SK-N-SH (cell line): ENCODE measurements at regions not wholly inside any gene's neighbourhood (a gene's known extent, or its start where the extent isn't known, plus 50 kb on each side); places are given as distances from the start of the nearest gene placed in this dataset.

Experiments
- CTCF ChIA-PET: fragments of 300-600, 350-600 bp; formaldehyde crosslinking; extraction: SDS; loops from one replicate; lab custom pipeline; 2021; lab: Yijun Ruan, JAX
- POLR2A ChIA-PET: fragments of 350-600 bp; sonication (Branson Sonifier 250); formaldehyde crosslinking; extraction: SDS; loops from one replicate; lab custom pipeline; 2020; ENCODE audit warnings: antibody characterized with exemption, inconsistent platforms; lab: Yijun Ruan, JAX
- DNase-seq: peaks from one replicate; pipeline ENCODE4 v3.0.0; 2012
- H2AFZ ChIP-seq: fragments of 200-600 bp; sonication (generic); 2 replicates; pipeline ENCODE4 v1.8.1; 2016; ENCODE audit warnings: antibody characterized with exemption, mild to moderate bottlenecking, low read depth
- H3F3A ChIP-seq: fragments of 200-600 bp; sonication (generic); replicated peaks from 2 replicates; pipeline ENCODE3; 2016; ENCODE audit warnings: antibody characterized with exemption, mild to moderate bottlenecking; ENCODE audit not compliant: insufficient read depth
- H3K27ac ChIP-seq, 2 experiments: fragments of 200-500 bp in 1 of 2; fragments of 200-600 bp in 1 of 2; sonication (Bioruptor generic) in 1 of 2; sonication (generic), shearing (Covaris generic) in 1 of 2; 2 replicates each; pipeline versions ENCODE4 v1.5.1 to v1.6.1; 2014 to 2016; ENCODE audit warnings: low read depth in 2 of 2, inconsistent platforms in 1 of 2, low read length in 1 of 2, mild to moderate bottlenecking in 1 of 2, mixed read lengths in 1 of 2
- H3K27me3 ChIP-seq: fragments of 200-600 bp; sonication (generic), shearing (Covaris generic); 2 replicates; pipeline ENCODE4 v1.6.1; 2016; ENCODE audit warnings: mixed run types; ENCODE audit not compliant: insufficient read depth
- H3K36me3 ChIP-seq, 2 experiments: fragments of 200-500 bp in 1 of 2; fragments of 200-600 bp in 1 of 2; sonication (Bioruptor generic) in 1 of 2; sonication (generic) in 1 of 2; replicated peaks in 1 of 2; 2 replicates each; pipeline versions ENCODE3 to v1.5.1; 2014 to 2016; ENCODE audit warnings: low read length in 1 of 2, mild to moderate bottlenecking in 1 of 2; ENCODE audit not compliant: insufficient read depth in 2 of 2, control insufficient read depth in 1 of 2
- H3K4me1 ChIP-seq, 2 experiments: fragments of 200-500 bp in 1 of 2; fragments of 200-600 bp in 1 of 2; sonication (Bioruptor generic) in 1 of 2; sonication (generic), shearing (Covaris generic) in 1 of 2; 2 replicates each; pipeline versions ENCODE4 v1.5.1 to v1.6.1; 2014 to 2016; ENCODE audit warnings: low read depth in 1 of 2, low read length in 1 of 2, mixed run types in 1 of 2; ENCODE audit not compliant: insufficient read depth in 2 of 2, control insufficient read depth in 1 of 2
- H3K4me2 ChIP-seq: fragments of 200-600 bp; sonication (generic), shearing (Covaris generic); 2 replicates; pipeline ENCODE4 v1.6.1; 2017; ENCODE audit warnings: mixed run types
- H3K4me3 ChIP-seq, 2 experiments: fragments of 200-500 bp in 1 of 2; fragments of 200-600 bp in 1 of 2; sonication (Bioruptor generic) in 1 of 2; sonication (generic), shearing (Covaris generic) in 1 of 2; 2 replicates each; pipeline versions ENCODE4 v1.5.1 to v1.8.1; 2014 to 2016; ENCODE audit warnings: low read depth in 2 of 2, inconsistent platforms in 1 of 2, low read length in 1 of 2, mild to moderate bottlenecking in 1 of 2, mixed read lengths in 1 of 2, moderate library complexity in 1 of 2
- H3K79me2 ChIP-seq: fragments of 200-600 bp; sonication (generic); 2 replicates; pipeline ENCODE4 v1.8.1; 2017; ENCODE audit warnings: mild to moderate bottlenecking; ENCODE audit not compliant: insufficient read depth
- H3K9ac ChIP-seq: fragments of 200-600 bp; sonication (generic); 2 replicates; pipeline ENCODE4 v1.6.1; 2017; ENCODE audit warnings: mixed run types
- H3K9me2 ChIP-seq: fragments of 200-600 bp; sonication (generic); 2 replicates; pipeline ENCODE4 v1.6.1; 2017; ENCODE audit warnings: mixed run types
- H3K9me3 ChIP-seq: fragments of 200-600 bp; sonication (generic); 2 replicates; pipeline ENCODE4 v1.6.1; 2017; ENCODE audit warnings: mixed run types, mild to moderate bottlenecking, moderate library complexity
- H4K20me1 ChIP-seq: fragments of 200-600 bp; sonication (generic); 2 replicates; pipeline ENCODE4 v1.6.1; 2017; ENCODE audit warnings: mild to moderate bottlenecking, mixed run types; ENCODE audit not compliant: insufficient read depth
- CHD2 ChIP-seq: fragments of 150-350 bp; IDR thresholded peaks from 2 replicates; pipeline ENCODE4 v1.6.1; 2018; ENCODE audit warnings: low read length; ENCODE audit not compliant: partially characterized antibody
- ELF1 ChIP-seq: IDR thresholded peaks from 2 replicates; pipeline ENCODE4 v1.4.0; 2012
- EP300 ChIP-seq, 2 experiments: IDR thresholded peaks; 2 replicates each; pipeline versions ENCODE4 v1.4.0 to v1.6.1; 2012; ENCODE audit warnings: borderline replicate concordance in 1 of 2, low read depth in 1 of 2, low read length in 1 of 2
- FOSL2 ChIP-seq: IDR thresholded peaks from 2 replicates; pipeline ENCODE4 v1.4.0; 2012; ENCODE audit warnings: low read depth, mild to moderate bottlenecking, moderate library complexity, borderline replicate concordance
- GABPA ChIP-seq: IDR thresholded peaks from 2 replicates; pipeline ENCODE4 v1.4.0; 2012; ENCODE audit warnings: low read depth, mild to moderate bottlenecking
- JUND ChIP-seq: IDR thresholded peaks from 2 replicates; pipeline ENCODE4 v1.4.0; 2012
- MXI1 ChIP-seq: IDR thresholded peaks from 2 replicates; pipeline ENCODE4 v1.6.1; 2012; ENCODE audit warnings: mild to moderate bottlenecking, low read depth, low read length, improper control_type of control experiment
- NFIC ChIP-seq: IDR thresholded peaks from 2 replicates; pipeline ENCODE4 v1.4.0; 2012; ENCODE audit warnings: borderline replicate concordance
- RAD21 ChIP-seq: IDR thresholded peaks from 2 replicates; pipeline ENCODE4 v1.6.1; 2012; ENCODE audit warnings: mild to moderate bottlenecking, low read length
- RCOR1 ChIP-seq: fragments of 150-350 bp; IDR thresholded peaks from 2 replicates; pipeline ENCODE4 v1.6.1; 2017; ENCODE audit warnings: antibody characterized with exemption, low read length
- RFX5 ChIP-seq: IDR thresholded peaks from 2 replicates; pipeline ENCODE4 v1.6.1; 2012; ENCODE audit warnings: mild to moderate bottlenecking, improper control_type of control experiment, low read length
- SIN3A ChIP-seq: IDR thresholded peaks from 2 replicates; pipeline ENCODE4 v1.6.1; 2012; ENCODE audit warnings: low read depth, mild to moderate bottlenecking, low read length, moderate library complexity, borderline replicate concordance
- SMC3 ChIP-seq: IDR thresholded peaks from 2 replicates; pipeline ENCODE4 v1.6.1; 2012; ENCODE audit warnings: low read depth, low read length, improper control_type of control experiment
- TAF1 ChIP-seq: IDR thresholded peaks from 2 replicates; pipeline ENCODE4 v1.6.1; 2012; ENCODE audit warnings: low read depth, mild to moderate bottlenecking, low read length, moderate library complexity, borderline replicate concordance
- WGBS: methylation state at CpG from one replicate; pipeline ENCODE4 v1.1.6; 2017; ENCODE audit warnings: low lambda C conversion rate; 5-methylcytosine and 5-hydroxymethylcytosine counted together
- TF ChIP-seq, protein P1 (sequence below): fragments of 150-350 bp; IDR thresholded peaks from 2 replicates; pipeline ENCODE4 v1.6.1; 2016; ENCODE audit warnings: mild to moderate bottlenecking, low read depth, low read length
- TF ChIP-seq, protein P2 (sequence below): IDR thresholded peaks from 2 replicates; pipeline ENCODE4 v1.4.0; 2012; ENCODE audit warnings: low read depth, borderline replicate concordance
- TF ChIP-seq, protein P3 (sequence below): IDR thresholded peaks from 2 replicates; pipeline ENCODE4 v1.4.0; 2012; ENCODE audit warnings: low read depth, borderline replicate concordance
- TF ChIP-seq, protein P4 (sequence below): IDR thresholded peaks from 2 replicates; pipeline ENCODE4 v1.4.0; 2012; ENCODE audit warnings: low read depth
- TF ChIP-seq, protein P5 (sequence below): IDR thresholded peaks from 2 replicates; pipeline ENCODE4 v1.6.1; 2012; ENCODE audit warnings: mild to moderate bottlenecking, low read depth, low read length, moderate library complexity
- TF ChIP-seq, protein P6 (sequence below): fragments of 200-600 bp; sonication (generic); IDR thresholded peaks from 2 replicates; pipeline ENCODE4 v1.6.1; 2017; ENCODE audit warnings: antibody characterized with exemption, mild to moderate bottlenecking, moderate library complexity

DNA sequence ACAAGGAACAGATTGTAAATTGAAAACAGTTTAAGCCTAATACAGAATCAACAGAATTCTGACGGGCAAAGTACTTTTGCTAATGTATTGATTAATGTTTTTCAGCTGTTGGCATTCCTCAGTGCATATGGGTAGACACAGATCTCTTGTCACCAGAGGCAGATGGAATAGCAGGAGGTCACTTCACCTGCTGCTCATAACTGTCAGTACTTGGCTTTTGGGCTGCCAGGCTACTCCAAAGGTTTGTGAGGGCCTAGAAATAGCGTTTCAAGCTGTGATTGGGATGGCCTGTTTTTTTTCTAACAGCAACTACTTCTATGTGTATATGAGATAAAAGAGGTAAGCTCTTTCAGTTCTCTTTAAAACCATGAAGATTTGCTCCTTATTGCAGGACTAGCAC is 307.5 kb upstream of the ANXA10 start:
- no peak for DNase-seq
- POLR2A ChIA-PET, result no interaction called here
- TF ChIP-seq RCOR1 (no peak), SIN3A (no peak), FOSL2 (no peak), RAD21 (no peak), CHD2 (no peak)
- TF ChIP-seq, protein P1, sequence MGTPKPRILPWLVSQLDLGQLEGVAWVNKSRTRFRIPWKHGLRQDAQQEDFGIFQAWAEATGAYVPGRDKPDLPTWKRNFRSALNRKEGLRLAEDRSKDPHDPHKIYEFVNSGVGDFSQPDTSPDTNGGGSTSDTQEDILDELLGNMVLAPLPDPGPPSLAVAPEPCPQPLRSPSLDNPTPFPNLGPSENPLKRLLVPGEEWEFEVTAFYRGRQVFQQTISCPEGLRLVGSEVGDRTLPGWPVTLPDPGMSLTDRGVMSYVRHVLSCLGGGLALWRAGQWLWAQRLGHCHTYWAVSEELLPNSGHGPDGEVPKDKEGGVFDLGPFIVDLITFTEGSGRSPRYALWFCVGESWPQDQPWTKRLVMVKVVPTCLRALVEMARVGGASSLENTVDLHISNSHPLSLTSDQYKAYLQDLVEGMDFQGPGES, result no peak
- TF ChIP-seq, all 33 proteins: peak for 0
- Histone ChIP-seq H3K27ac (no peak overlapping the region), H3K4me1 (no peaks in the 10 kb centered on the region), H3K4me3 (no peak overlapping the region), H3F3A (no peaks in the 10 kb centered on the region), H3K9me3 (no peaks in the 10 kb centered on the region), H3K4me2 (no peak overlapping the region), H3K79me2 (no peaks in the 10 kb centered on the region), H3K9ac (no peak overlapping the region), H3K9me2 (no peaks in the 10 kb centered on the region; the same call in 1 of the 2 replicates), H4K20me1 (no peaks in the 10 kb centered on the region), H3K27me3 (no peaks in the 10 kb centered on the region), H2AFZ (no peak overlapping the region), H3K36me3 (no peaks in the 10 kb centered on the region)
- CTCF ChIA-PET, result no interaction called here
- WGBS, result 9% methylated on average over 2 of the region's 2 CpGs

DNA sequence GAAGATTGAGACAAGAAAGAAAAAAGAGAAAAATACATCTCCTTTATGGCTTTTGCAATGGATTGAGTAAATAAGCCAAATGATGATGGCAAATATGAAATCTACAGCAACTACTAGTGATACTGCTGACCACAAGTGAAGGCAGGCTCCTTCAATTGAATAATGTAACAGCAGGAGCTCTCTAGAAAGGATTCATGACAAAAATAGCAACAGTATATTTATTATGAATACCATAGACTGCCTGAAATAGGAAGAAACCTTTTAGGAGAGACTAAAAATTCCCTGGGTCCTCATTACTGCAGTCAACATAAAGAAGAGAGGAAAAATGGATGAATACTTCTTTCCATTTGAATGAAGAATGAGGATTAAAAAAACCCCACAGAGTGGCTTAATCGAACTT is 306.8 kb upstream of the ANXA10 start:
- WGBS, result 0% methylated on average over 1 of the region's 1 CpG
- Histone ChIP-seq H2AFZ (no peak overlapping the region), H3K79me2 (no peaks in the 10 kb centered on the region), H3K9me2 (no peaks in the 10 kb centered on the region), H3K27me3 (no peaks in the 10 kb centered on the region), H3K27ac (no peak overlapping the region), H3K4me3 (no peak overlapping the region), H3K9ac (no peak overlapping the region), H4K20me1 (no peaks in the 10 kb centered on the region), H3K4me1 (no peaks in the 10 kb centered on the region), H3K9me3 (no peaks in the 10 kb centered on the region), H3K36me3 (no peaks in the 10 kb centered on the region), H3F3A (no peaks in the 10 kb centered on the region), H3K4me2 (no peak overlapping the region)
- no peak for DNase-seq
- CTCF ChIA-PET, result no interaction called here
- POLR2A ChIA-PET, result no interaction called here
- TF ChIP-seq, protein P2, sequence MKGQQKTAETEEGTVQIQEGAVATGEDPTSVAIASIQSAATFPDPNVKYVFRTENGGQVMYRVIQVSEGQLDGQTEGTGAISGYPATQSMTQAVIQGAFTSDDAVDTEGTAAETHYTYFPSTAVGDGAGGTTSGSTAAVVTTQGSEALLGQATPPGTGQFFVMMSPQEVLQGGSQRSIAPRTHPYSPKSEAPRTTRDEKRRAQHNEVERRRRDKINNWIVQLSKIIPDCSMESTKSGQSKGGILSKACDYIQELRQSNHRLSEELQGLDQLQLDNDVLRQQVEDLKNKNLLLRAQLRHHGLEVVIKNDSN, result no peak
- TF ChIP-seq RCOR1, result no peak
- TF ChIP-seq, protein P3, sequence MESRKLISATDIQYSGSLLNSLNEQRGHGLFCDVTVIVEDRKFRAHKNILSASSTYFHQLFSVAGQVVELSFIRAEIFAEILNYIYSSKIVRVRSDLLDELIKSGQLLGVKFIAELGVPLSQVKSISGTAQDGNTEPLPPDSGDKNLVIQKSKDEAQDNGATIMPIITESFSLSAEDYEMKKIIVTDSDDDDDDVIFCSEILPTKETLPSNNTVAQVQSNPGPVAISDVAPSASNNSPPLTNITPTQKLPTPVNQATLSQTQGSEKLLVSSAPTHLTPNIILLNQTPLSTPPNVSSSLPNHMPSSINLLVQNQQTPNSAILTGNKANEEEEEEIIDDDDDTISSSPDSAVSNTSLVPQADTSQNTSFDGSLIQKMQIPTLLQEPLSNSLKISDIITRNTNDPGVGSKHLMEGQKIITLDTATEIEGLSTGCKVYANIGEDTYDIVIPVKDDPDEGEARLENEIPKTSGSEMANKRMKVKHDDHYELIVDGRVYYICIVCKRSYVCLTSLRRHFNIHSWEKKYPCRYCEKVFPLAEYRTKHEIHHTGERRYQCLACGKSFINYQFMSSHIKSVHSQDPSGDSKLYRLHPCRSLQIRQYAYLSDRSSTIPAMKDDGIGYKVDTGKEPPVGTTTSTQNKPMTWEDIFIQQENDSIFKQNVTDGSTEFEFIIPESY, result no peak
- no peak for TF ChIP-seq TAF1
- TF ChIP-seq, protein P4, sequence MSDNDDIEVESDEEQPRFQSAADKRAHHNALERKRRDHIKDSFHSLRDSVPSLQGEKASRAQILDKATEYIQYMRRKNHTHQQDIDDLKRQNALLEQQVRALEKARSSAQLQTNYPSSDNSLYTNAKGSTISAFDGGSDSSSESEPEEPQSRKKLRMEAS, result no peak
- TF ChIP-seq ELF1, result no peak
- TF ChIP-seq EP300 (IDR thresholded peaks at IDR 0.05; ENCODE audit: borderline replicate concordance in 1 of 2, low read depth in 1 of 2, low read length in 1 of 2), result no peak
- TF ChIP-seq SMC3, result no peak
- no peak for TF ChIP-seq MXI1
- no peak for TF ChIP-seq RFX5
- TF ChIP-seq GABPA, result no peak
- no peak for TF ChIP-seq JUND
- TF ChIP-seq, protein P5, sequence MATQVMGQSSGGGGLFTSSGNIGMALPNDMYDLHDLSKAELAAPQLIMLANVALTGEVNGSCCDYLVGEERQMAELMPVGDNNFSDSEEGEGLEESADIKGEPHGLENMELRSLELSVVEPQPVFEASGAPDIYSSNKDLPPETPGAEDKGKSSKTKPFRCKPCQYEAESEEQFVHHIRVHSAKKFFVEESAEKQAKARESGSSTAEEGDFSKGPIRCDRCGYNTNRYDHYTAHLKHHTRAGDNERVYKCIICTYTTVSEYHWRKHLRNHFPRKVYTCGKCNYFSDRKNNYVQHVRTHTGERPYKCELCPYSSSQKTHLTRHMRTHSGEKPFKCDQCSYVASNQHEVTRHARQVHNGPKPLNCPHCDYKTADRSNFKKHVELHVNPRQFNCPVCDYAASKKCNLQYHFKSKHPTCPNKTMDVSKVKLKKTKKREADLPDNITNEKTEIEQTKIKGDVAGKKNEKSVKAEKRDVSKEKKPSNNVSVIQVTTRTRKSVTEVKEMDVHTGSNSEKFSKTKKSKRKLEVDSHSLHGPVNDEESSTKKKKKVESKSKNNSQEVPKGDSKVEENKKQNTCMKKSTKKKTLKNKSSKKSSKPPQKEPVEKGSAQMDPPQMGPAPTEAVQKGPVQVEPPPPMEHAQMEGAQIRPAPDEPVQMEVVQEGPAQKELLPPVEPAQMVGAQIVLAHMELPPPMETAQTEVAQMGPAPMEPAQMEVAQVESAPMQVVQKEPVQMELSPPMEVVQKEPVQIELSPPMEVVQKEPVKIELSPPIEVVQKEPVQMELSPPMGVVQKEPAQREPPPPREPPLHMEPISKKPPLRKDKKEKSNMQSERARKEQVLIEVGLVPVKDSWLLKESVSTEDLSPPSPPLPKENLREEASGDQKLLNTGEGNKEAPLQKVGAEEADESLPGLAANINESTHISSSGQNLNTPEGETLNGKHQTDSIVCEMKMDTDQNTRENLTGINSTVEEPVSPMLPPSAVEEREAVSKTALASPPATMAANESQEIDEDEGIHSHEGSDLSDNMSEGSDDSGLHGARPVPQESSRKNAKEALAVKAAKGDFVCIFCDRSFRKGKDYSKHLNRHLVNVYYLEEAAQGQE, result no peak
- TF ChIP-seq, protein P6, sequence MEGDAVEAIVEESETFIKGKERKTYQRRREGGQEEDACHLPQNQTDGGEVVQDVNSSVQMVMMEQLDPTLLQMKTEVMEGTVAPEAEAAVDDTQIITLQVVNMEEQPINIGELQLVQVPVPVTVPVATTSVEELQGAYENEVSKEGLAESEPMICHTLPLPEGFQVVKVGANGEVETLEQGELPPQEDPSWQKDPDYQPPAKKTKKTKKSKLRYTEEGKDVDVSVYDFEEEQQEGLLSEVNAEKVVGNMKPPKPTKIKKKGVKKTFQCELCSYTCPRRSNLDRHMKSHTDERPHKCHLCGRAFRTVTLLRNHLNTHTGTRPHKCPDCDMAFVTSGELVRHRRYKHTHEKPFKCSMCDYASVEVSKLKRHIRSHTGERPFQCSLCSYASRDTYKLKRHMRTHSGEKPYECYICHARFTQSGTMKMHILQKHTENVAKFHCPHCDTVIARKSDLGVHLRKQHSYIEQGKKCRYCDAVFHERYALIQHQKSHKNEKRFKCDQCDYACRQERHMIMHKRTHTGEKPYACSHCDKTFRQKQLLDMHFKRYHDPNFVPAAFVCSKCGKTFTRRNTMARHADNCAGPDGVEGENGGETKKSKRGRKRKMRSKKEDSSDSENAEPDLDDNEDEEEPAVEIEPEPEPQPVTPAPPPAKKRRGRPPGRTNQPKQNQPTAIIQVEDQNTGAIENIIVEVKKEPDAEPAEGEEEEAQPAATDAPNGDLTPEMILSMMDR, result no peak
- TF ChIP-seq NFIC, result no peak
